AG08396 (cell line): ENCODE measurements at regions not wholly inside any gene's neighbourhood (a gene's known extent, or its start where the extent isn't known, plus 50 kb on each side); places are given as distances from the start of the nearest gene placed in this dataset.
"Not testable (repeated sequence)": the region's sequence is repeated elsewhere in the genome, so short reads cannot be mapped to it uniquely, and the experiment has no call there.

Experiments used
- DNase-seq: peaks from one replicate; pipeline ENCODE4 v3.0.0; 2012; ENCODE audit warnings: low spot score, mixed read lengths

DNA sequence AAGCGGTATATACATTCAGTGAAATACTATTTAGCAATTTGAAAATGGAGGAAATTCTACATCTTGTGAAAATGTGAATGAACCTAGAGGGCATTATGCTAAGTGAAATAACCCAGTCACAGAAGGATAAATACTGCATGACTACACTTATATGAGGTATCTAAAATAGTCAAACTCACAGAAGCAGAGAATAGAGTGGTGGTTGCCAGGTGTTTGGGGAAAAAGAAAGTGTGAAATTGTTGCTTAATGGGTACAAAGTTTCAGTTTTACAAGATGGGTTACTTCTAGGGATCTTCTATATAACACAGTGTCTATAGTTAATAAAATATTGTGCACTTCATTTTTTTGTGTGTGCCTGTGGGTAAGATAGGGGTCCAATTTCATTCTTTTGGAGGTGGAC is 1152.0 kb downstream of the EPHA7 start:
- no peak for DNase-seq

DNA sequence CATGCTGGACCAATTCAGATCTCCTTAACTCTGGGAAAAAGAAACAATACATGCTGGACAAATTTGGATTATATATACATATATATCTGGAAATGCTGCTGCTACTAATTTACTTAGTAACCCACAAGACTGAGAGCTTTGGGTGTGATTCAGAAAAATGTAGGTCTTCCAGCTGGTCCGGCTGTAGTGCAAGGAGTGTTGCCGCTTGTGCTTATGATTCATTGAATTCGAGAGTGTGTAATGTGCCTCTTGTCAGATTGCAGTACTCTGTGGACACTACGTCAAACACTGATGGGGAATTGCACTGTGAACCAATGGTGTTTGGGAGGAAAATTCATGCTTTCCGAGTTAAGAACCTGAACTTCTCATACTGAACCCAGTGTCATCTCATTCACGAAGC is 1155.5 kb downstream of the EPHA7 start:
- DNase-seq = no peak

DNA sequence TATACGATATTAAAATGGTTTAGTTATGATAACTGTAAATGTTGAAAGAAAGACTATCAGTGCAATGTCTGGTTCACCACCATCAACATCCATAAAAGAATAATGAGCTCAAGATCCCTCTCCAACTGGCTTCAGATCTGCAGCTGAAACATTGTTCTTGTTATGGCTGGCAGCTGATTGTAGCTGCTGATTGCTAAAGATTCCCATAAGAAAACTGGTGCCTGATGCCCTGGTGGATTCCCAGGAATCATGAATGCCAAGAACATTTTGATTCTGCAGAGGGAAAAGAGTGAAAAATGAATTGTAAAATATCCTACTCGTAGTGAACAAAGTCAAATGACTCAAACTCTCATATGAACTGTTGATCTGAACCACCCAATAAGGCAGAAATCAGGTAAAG is 1160.2 kb downstream of the EPHA7 start:
- DNase-seq = no peak

DNA sequence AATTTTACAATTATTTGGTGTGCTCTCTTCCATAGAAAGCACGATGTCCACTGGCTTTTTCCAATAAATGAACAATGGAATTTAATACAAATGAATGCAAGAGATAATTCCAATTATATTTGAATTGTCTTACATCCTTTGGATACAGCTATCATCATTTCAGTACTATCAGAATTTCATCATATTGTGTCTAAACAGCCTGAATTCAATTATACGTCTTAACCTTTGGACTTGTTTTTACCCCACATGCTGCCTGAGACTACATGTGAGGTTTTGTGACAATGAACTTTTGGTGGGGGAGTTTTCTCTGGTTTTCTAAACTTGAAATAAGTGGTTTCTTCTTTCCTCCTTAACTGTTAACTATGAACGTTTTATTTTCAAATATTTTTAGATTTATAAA is 1176.0 kb downstream of the EPHA7 start:
- no peak for DNase-seq

DNA sequence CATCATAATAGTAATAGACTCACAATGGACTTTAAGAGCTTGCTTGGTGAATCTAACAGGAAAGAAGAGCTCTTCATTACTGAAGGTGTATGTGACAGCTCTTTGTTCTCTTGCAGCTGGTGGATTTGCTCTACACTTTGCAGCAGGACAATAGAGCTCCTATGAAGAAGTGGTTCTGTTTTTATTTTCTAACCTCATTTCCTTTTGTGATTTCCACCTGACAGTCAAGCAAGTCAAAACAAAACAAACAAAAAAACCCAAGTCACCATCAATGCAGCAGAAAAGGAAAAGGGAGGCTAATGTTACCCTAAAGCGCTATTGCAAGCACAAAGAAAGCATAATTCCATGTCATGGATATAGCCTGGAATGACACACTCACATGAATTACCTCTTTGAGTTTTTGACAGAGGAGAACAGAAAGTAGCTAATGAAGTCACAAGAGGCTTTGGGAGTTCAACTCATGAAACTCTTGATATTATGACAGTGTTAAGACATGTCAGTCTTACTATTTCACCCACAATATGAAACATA is 1188.1 kb downstream of the EPHA7 start:
- no peak for DNase-seq

DNA sequence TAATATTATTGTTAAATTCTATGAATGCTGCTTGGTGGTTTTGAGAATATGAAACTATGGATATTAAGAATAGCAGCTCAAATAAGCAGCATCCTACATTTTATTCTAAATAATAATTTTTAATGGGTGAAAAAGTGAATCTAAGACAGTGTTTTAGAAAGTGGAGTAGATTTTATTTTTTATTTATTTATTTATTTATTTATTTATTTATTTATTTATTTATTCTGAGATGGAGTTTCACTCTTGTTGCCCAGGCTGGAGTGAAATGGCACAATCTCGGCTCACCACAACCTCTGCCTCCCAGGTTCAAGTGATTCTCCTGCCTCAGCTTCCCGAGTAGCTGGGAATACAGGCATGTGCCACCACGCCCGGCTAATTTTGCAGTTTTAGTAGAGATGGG is 1199.4 kb downstream of the EPHA7 start:
- DNase-seq = not testable (repeated sequence)

DNA sequence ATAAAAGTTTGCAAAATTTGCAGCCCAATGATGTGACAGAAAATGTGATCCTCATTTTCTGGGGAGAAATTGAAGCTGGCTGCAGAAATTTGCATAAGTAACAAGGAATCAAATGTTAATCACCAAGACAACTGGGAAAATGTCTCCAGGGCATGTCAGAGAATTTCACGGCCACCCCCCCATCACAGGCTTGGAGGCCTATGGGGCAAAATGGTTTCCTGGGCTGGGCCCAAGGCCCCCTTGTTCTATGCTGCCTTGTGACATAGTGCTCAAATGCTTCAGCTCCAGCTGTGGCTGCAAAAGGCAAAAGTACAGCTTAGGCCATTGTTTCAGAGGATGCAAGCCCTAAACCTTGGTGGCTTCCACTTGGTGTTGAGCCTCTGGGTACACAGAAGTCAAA is 1202.6 kb downstream of the EPHA7 start:
- no peak for DNase-seq

DNA sequence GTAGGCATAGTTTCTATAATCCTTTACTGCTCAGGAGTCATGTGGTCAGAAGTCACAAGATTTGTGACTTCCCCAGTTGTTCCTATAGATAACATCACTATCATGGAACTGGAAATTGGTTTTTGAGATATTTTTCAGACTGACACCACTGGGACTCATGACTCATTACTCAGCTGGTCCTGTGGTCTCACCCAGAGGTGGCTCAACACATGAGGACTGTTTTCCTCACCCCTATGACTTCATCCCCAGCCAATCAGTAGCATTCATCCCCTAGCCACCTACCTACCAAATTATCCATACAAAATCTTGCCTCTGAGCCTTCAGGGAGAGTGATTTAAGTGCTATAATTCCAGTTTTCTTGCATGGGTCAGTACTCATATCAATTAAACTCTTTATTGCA is 1217.7 kb downstream of the EPHA7 start:
- DNase-seq = no peak

DNA sequence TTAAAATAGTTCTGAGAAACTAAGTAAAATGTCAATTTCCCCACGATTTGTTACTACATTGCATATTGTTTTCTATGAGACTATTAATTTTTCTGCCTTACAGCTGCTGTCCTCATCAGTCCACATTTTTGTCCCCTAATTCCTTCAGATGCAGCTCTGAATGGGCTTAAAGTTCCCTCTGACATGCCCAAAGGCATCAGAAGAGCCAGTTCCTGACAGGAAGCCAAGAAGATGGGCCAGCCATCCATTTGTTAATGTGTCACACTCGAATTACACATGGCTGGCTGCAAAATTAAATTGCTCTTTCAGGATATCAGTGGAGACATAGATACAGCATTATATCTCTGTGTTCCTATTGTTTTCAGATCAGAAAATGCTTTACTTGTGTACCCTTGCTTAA is 1223.0 kb downstream of the EPHA7 start:
- no peak for DNase-seq

DNA sequence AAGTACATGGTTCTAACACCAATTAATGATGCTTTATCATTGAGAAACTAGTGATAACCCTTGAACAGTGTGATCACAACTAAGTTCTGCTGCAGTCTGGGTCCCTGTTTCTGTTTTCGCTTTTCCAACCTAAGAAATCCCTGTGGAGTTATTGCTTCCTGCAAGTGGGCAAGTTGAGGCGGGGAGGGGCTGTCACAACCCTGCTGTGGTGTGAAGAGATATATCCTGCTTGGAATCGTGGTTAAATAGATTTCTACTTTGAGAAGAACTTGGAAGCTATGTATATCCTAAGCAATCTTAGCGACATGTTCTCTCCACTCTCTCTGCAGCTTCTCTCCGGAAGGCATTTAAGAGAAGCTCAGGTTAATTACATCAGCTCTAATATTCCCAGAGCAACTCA is 1223.6 kb downstream of the EPHA7 start:
- DNase-seq = no peak

DNA sequence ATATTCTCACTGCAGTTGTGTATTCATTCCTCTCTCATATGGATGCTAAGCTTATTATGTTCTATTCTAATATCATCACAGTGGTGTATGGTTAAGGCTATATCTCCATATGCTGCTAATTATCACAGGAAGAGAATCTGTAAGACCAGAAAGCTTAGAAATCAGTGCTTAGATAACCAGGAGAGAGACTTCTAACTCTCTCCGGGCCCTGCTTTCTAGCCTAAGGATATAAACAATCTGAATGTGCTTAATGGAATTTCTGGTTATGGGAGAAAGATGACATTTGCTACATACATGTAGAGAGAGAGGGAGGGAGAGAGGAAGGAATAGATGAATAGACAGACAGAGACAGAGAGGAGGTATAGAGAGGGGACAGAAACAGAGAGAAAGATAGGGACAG is 1231.3 kb downstream of the EPHA7 start:
- no peak for DNase-seq

DNA sequence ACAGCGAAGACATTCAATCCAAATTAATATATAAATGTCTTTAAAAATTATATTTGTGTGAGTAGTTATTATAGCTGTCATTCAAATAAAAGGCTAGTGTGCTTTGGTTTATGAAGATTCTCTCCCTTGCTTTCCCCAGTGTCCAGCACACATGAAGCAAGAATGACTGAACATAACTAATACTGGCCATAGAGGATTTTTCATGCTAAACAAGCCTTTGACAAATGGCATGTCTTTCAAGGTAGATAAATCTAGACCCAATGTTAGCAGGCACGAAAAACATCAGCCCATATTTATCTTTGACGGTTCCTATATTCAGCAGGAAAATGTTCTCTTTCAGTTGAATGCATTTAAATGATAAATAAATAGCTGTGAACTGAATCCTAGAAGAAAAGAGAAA is 1234.4 kb downstream of the EPHA7 start:
- DNase-seq = no peak

DNA sequence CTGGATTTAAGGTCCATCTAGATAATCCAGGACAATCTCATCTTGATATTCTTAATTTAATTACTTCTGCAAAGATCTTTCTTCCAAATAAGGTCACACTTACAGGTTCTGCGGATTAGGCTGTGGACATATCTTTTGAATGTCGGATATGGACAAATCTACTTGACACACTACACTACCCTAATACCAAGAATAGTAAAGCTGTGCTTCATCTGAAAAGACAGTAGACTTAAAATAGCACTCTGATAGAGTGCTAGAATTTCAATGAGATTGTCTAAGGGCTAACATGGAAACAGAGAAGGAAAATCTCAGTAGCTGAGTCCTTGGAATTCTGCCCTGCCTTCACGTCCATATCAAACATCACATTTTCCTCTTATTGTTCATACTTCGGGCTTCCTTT is 1238.0 kb downstream of the EPHA7 start:
- no peak for DNase-seq

DNA sequence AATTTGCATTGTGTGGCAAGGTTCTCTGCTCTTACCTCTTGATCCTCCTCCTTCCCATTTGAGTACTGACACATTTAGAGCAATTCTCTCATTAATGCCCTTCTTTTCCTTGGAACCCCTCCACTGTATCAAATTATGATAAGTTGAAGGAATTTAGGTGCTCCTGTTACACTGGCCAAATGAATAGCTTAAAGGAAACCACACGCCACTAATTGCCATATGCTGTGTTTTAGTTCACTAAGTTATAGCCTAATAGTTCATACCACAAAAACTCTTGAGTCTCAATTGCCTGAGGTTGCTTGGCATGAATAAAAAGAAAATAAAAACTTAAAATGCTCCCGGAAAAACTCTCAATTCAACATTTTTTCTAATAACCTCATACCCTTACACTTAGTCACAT is 1239.3 kb downstream of the EPHA7 start:
- DNase-seq = no peak

DNA sequence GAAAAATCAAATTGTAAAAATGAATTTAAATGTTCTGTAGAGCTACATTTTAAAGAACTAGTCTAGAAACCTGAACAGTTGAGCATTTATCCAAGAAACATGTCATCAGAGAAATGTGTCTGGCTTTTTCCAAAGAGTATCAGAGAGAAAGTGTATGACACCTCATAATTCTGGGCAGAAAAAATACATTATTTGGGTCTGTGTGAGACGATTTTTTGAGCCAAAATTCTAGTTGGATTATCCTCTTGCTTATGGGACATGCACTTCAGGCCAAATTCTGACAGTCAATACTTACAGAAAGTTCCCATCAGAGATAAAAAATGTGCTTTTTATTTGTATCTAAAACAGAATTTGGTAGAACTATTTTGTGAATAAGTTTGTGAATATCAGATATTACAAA is 1242.7 kb downstream of the EPHA7 start:
- DNase-seq = no peak

DNA sequence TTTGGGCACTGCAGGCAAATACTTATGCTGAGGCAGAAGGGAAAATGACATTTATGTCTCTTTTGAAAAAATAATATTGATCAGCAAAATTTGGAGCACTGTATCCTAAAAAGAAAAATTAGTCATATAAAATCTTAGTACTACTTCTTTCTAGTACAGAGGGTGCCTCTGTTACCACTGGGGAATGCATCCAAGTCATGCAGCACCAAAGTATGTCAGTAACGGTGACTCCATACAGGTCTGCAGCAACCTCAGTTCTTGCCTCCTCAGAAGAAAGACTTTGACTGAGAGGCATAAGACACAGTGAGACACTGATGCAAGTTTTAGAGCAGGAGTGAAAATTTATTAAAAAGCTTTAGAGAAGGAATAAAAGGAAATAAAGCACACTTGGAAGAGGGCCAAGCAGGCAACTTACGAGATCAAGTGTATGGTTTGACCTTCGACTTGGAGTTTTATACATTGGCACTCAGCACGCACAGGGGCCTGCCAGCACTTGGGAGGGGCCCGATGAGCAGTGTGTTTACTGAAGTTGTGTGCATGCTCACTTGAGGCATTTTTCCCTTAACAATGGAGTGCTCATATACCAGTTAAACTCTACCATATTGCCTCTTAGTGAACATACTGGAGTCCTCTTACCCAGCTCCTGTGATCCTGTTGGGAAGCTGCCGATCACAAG is 1244.8 kb downstream of the EPHA7 start:
- no peak for DNase-seq

DNA sequence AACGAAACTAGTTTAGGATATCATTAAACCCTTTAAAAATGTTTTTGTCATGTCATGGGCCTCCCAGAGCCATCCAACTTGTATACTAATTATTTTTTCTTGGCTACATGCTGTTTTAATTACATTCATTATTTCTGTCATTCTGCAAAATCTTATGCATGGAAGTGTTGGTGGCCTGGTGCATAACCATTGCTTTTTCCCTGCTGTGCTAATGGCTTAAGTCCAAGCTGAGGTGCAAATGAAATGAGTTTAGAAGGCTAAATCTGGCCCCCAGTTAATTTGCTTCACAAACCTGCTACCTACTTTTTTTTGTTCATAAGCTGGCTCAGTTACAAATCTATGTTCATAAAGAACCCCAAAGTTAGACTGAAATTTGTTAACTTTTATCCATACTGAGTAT is 1249.9 kb downstream of the EPHA7 start:
- DNase-seq = no peak

DNA sequence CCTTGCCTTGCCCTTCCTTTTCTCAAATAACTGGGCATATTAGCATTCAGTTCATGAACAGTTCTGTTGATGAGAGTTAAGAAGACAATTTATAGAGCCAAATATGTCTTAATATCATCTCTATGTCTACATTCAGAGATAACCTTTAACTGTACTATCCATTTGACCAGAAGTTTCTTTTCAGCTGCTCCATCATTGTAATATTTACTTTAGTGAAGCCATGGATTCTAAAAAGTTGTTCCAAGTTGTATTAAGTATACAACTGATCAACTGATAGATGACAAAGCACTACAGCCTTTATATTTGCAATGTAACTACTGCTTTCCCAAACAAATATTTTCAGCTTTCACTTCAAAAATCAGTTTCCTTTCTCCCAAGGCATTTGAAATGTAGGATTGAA is 1252.7 kb downstream of the EPHA7 start:
- no peak for DNase-seq

DNA sequence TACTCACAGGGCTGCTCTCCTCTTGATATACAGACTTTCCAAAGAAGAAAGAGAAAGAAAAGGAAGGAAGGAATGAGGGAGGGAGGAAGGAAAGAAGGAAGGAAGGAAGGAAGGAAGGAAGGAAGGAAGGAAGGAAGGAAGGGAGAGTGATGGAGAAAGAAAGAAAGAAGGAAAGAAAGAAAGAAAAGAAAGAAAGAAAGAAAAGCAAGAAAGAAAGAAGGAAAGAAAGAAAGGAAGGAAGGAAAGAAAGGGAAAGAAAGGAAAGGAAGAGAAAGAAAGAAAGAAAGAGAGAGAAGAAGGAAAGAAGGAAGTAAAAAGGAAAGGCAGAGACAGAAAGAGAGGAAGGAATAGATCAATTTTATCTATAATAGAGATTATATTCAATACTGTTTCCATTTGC is 1257.4 kb downstream of the EPHA7 start:
- no peak for DNase-seq

DNA sequence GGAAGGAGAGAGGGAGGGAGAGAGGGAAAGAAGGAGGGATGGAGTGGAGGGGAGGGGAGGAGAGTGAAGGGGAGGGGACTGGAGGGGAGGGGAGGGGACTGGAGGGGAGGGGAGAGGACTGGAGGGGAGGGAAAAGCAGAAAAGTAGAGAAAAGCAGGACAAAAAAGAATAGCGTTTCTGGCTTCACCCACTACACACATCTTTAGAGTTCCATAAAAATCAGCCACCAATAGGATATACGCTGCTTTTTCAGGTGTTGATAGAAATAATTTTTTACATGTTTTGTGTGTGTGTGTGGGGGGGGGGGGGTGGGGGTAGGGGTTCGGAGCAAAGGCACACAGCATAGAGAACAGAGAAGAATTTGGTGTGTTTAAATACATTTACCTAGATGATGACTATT is 1259.1 kb downstream of the EPHA7 start:
- no peak for DNase-seq

DNA sequence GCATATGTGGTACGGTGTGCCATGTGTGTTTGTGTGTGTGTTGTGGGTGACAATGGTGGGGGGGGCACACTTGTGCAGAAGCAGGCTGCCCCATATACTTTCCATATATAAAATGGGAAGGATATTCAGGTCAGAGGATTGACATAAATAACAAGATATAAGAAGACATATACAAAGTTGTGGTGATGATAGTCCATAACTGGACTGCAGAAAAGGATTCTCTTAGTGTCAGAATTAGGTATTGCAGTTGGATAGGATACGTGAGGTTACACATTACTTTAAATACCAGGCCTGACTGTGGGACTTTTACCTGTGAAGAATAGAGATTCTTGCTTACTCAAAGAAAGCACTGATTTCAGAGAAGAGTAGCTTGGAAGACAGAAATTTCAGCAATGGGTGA is 1260.3 kb downstream of the EPHA7 start:
- DNase-seq = no peak

DNA sequence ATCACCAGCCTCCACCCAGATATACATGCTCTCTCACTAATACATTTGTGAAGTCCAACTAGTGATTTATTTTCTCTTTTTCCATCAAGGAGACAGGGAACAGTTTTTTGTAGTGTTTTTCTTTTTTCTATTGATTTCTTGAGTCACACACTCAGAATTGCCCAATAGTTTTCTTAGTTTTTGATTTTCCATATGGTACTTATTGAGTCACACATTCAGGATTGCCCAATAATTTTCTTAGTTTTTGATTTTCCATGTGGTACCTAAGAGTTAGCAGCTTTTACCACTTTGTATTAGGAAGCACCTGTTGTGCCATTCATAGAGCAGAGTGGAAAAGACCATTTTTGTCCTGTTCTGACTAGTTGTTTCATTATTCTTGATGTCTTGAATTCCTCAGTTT is 1268.8 kb downstream of the EPHA7 start:
- no peak for DNase-seq

DNA sequence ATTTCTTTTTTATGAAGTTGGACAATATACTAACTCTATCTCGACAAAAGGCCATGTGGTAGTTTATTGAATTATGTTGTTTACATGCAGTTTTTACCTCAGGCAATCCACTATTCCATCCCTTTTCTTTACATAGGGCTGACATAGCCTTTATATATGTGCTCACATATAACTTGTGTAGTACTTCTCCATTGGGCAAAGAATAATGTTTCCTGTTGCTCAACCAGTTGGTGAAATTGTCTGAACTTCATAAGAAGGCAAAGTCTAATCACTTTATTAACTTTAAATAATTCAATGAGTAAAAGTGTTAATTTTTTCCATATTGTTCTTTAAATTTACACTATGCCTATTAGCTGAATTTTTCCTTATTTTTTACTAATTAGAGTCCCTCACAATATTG is 1272.1 kb downstream of the EPHA7 start:
- DNase-seq = no peak

DNA sequence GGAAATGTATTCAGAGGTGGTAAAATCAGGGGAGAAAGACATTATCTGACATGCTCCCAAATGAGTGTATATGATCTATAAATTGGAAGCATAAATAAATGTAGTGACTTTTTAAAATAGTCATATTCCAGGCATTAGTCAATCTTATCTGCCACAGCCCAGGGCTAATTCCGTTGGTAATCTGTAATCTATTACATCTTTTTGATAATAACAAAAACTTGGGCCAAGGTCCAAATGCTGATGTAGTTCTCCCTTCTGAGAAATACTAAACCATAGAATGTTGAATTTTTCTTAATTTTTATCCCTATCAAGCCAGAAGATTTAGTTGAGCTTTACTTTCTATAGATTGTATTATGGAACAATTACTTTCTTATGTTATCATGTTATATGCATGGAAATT is 1279.8 kb downstream of the EPHA7 start:
- DNase-seq = no peak

DNA sequence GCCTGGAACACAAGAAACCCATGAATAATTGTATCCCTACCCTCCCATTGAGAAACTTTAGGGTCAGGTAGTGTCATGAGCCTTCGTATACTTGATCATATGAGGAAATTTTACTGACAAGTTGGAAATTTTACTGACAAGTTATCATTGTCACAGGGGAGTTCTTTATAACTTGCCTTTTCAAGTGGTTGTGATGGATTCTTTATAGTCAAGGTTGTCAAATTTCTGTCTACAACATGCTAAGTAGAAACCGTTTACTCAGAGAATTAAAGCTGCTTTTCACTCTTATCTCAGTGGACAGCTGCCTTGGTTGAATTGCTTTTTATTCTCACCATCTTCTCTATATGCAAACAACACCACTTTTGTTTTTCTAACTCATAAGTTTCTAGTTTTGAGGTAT is 1286.4 kb downstream of the EPHA7 start:
- DNase-seq = no peak
